HepG2 (cell line): ENCODE measurements at regions not wholly inside any gene's neighbourhood (a gene's known extent, or its start where the extent isn't known, plus 50 kb on each side); places are given as distances from the start of the nearest gene placed in this dataset.

Source experiments
- ATAC-seq: fragments of 200-7000 bp; cut with Tn5 transposase; 3 replicates; pipeline ENCODE4 v1.9.1; 2020; ENCODE audit warnings: mild to moderate bottlenecking, moderate library complexity
- BruUV-seq: library from RNA; stranded (reverse); fragments of 400-500 nt; replicated peaks from 2 replicates; lab custom pipeline; 2021; lab: Mats Ljungman, UMichigan
- CTCF ChIA-PET: fragments of 300-600 bp; formaldehyde crosslinking; extraction: SDS; loops from one replicate; lab custom pipeline; 2021; ENCODE audit warnings: low total read pairs, inconsistent platforms, low intra/inter-chr PET ratio; lab: Yijun Ruan, JAX
- POLR2A ChIA-PET: fragments of 350-600 bp; sonication (Branson Sonifier 250); formaldehyde crosslinking; loops from one replicate; lab custom pipeline; 2020; ENCODE audit warnings: antibody characterized with exemption, inconsistent platforms; lab: Yijun Ruan, JAX
- DNase-seq: peaks from one replicate; pipeline ENCODE4 v3.0.0-alpha.2; 2015; ENCODE audit warnings: low spot score
- FAIRE-seq: peaks from 3 replicates; lab custom pipeline; 2011; peaks lifted over from hg19 to GRCh38; lab: Jason Lieb, UNC
- H2AFZ ChIP-seq: one replicate; pipeline ENCODE4 v1.6.1; 2011; ENCODE audit warnings: low read length, inconsistent platforms
- H3K27ac ChIP-seq: fragments of 300-600 bp; 3 replicates; pipeline ENCODE4 v1.8.0; 2011; ENCODE audit warnings: mixed run types, mild to moderate bottlenecking, mixed read lengths, low read length, inconsistent platforms; ENCODE audit not compliant: insufficient read depth; ENCODE audit errors: extremely low read length
- H3K27me3 ChIP-seq, 2 experiments: fragments of 200-600 bp in 1 of 2; 2 replicates in 1 of 2; 3 replicates in 1 of 2; pipeline versions ENCODE4 v1.6.0 to v1.8.0; 2011; ENCODE audit warnings: low read length in 2 of 2, mild to moderate bottlenecking in 2 of 2, moderate library complexity in 2 of 2, inconsistent platforms in 1 of 2; ENCODE audit not compliant: insufficient read depth in 2 of 2, control insufficient read depth in 1 of 2
- H3K36me3 ChIP-seq, 2 experiments: fragments of 200-600 bp in 1 of 2; replicated peaks in 1 of 2; 2 replicates in 1 of 2; 3 replicates in 1 of 2; pipeline versions ENCODE4 v1.5.1 to v1.8.0; 2011; ENCODE audit warnings: low read length in 2 of 2, inconsistent platforms in 1 of 2; ENCODE audit not compliant: insufficient read depth in 2 of 2, control insufficient read depth in 1 of 2
- H3K4me1 ChIP-seq: 2 replicates; pipeline ENCODE4 v1.5.1; 2012; ENCODE audit warnings: low read length, inconsistent platforms; ENCODE audit not compliant: insufficient read depth
- H3K4me2 ChIP-seq: 2 replicates; pipeline ENCODE4 v1.6.0; 2011; ENCODE audit warnings: low read depth, low read length, inconsistent platforms
- H3K4me3 ChIP-seq, 3 experiments: fragments of 200-600 bp in 1 of 3; sonication (generic), shearing (Covaris generic) in 1 of 3; replicated peaks in 1 of 3; 2 replicates each; pipeline ENCODE4 v1.5.1; 2011 to 2016; ENCODE audit warnings: low read length in 3 of 3, inconsistent platforms in 2 of 3, low read depth in 2 of 3, mild to moderate bottlenecking in 2 of 3, control low read depth in 1 of 3, mixed read lengths in 1 of 3; ENCODE audit not compliant: insufficient read depth in 1 of 3
- H3K79me2 ChIP-seq: one replicate; pipeline ENCODE4 v1.6.1; 2011; ENCODE audit warnings: low read length, inconsistent platforms; ENCODE audit not compliant: insufficient read depth
- H3K9ac ChIP-seq: 2 replicates; pipeline ENCODE4 v1.6.0; 2011; ENCODE audit warnings: mild to moderate bottlenecking, low read depth, low read length, inconsistent platforms; ENCODE audit not compliant: insufficient read depth
- H3K9me3 ChIP-seq: 2 replicates; pipeline ENCODE4 v1.5.1; 2012; ENCODE audit warnings: mild to moderate bottlenecking, low read length
- H4K20me1 ChIP-seq: 2 replicates; pipeline ENCODE4 v1.6.0; 2011; ENCODE audit warnings: inconsistent platforms, mild to moderate bottlenecking, low read length, moderate library complexity; ENCODE audit not compliant: insufficient read depth
- HNRNPK ChIP-seq: fragments of 200-400 bp; formaldehyde crosslinking; IDR thresholded peaks from 2 replicates; pipeline ENCODE4 v1.6.1; 2018; ENCODE audit warnings: low read length, low read depth, moderate library complexity, mild to moderate bottlenecking; ENCODE audit not compliant: poor library complexity, severe bottlenecking
- KLF11 ChIP-seq: IDR thresholded peaks from 2 replicates; pipeline ENCODE4 v1.6.1; 2016; ENCODE audit warnings: missing compliant biosample characterization
- POGZ ChIP-seq: sonication (generic); formaldehyde crosslinking; IDR thresholded peaks from 2 replicates; pipeline ENCODE4 v1.4.0; 2020; ENCODE audit warnings: mild to moderate bottlenecking, missing genetic modification reagents
- SRSF1 ChIP-seq: fragments of 200-400 bp; formaldehyde crosslinking; optimal IDR thresholded peaks from 2 replicates; pipeline ENCODE3; 2017; ENCODE audit warnings: mild to moderate bottlenecking, low read depth, low read length, moderate library complexity
- ZNF431 ChIP-seq: sonication (generic); formaldehyde crosslinking; IDR thresholded peaks from 2 replicates; pipeline ENCODE4 v1.9.0; 2022; ENCODE audit warnings: missing genetic modification reagents, low read depth, mild to moderate bottlenecking, borderline replicate concordance
- ZNF562 ChIP-seq: sonication (generic); formaldehyde crosslinking; IDR thresholded peaks from 2 replicates; pipeline ENCODE4 v1.8.0; 2022; ENCODE audit warnings: missing genetic modification reagents, borderline replicate concordance
- WGBS: methylation state at CpG from one replicate; pipeline ENCODE4 v1.1.6; 2017; ENCODE audit warnings: low lambda C conversion rate; 5-methylcytosine and 5-hydroxymethylcytosine counted together
- in situ Hi-C: cut with HindIII; loops from 2 replicates; pipeline ENCODE4 v1.10.0; 2017; ENCODE audit warnings: low pct_unique_long_range_greater_than_20kb; ENCODE audit not compliant: extremely low pct_ligation_motif_present
- intact Hi-C: fragments of 100-400 bp; cut with micrococcal nuclease; formaldehyde crosslinking; loops from one replicate; pipeline ENCODE4 v1.10.0; 2022; ENCODE audit not compliant: unreplicated experiment
- TF ChIP-seq, protein P1 (sequence below): sonication (generic); formaldehyde crosslinking; IDR thresholded peaks from 2 replicates; pipeline ENCODE4 v1.5.0; 2020; ENCODE audit warnings: missing genetic modification reagents
- TF ChIP-seq, protein P2 (sequence below): sonication (generic); formaldehyde crosslinking; IDR thresholded peaks from 2 replicates; pipeline ENCODE4 v1.4.0; 2020; ENCODE audit warnings: missing genetic modification reagents, mild to moderate bottlenecking, borderline replicate concordance
- TF ChIP-seq, protein P3 (sequence below): IDR thresholded peaks from 2 replicates; pipeline ENCODE4 v1.6.1; 2016; ENCODE audit warnings: missing compliant biosample characterization, missing genetic modification reagents, borderline replicate concordance

DNA sequence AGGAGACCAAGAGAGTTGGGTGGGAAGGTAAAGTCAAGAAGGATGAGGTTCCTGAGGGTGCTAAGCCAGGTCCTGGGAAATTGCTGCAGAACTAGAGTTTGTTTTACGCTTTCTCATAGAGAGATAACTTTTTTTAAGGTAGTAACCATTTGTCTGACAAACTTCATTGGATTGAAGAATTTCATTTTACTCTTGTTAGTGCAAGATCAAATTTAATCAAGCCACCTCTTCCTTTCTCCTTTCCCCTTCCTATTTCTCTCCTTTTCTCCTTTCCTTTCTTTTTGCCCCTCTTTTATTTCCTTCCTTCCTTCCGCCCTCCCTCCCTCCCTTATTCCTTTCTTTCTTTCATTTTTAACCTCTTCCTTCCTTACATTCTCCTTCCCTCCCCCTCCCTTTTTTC lies 65.4 kb downstream of the RDH14 start:
- in situ Hi-C loops (no loop called here), intact Hi-C loops (no loop called here)
- WGBS = 7% methylated on average over 2 of the region's 2 CpGs
- Histone ChIP-seq H3K79me2 (no peaks in the 10 kb centered on the region), H3K4me3 (no peak overlapping the region), H3K9ac (no peak overlapping the region), H2AFZ (no peak overlapping the region), H3K27ac (no peak overlapping the region), H3K36me3 (no peaks in the 10 kb centered on the region), H3K4me2 (no peak overlapping the region), H3K9me3 (no peaks in the 10 kb centered on the region), H3K27me3 (0 out of 5 replicates have a peak, but pooled peaks cover 0 to 4% of the 10 kb centered on the region in 2 experiments), H3K4me1 (peaks cover 14% of the 10 kb centered on the region), H4K20me1 (no peaks in the 10 kb centered on the region)
- FAIRE-seq (no peak), ATAC-seq (no peak), DNase-seq (no peak)
- ChIA-PET POLR2A (no interaction called here), CTCF (no interaction called here)
- no TSS peak for BruUV-seq
- TF ChIP-seq, protein P1, sequence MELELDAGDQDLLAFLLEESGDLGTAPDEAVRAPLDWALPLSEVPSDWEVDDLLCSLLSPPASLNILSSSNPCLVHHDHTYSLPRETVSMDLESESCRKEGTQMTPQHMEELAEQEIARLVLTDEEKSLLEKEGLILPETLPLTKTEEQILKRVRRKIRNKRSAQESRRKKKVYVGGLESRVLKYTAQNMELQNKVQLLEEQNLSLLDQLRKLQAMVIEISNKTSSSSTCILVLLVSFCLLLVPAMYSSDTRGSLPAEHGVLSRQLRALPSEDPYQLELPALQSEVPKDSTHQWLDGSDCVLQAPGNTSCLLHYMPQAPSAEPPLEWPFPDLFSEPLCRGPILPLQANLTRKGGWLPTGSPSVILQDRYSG (CRISPR knock-in tag) = no peak
- peak; percentile 86 for TF ChIP-seq HNRNPK

DNA sequence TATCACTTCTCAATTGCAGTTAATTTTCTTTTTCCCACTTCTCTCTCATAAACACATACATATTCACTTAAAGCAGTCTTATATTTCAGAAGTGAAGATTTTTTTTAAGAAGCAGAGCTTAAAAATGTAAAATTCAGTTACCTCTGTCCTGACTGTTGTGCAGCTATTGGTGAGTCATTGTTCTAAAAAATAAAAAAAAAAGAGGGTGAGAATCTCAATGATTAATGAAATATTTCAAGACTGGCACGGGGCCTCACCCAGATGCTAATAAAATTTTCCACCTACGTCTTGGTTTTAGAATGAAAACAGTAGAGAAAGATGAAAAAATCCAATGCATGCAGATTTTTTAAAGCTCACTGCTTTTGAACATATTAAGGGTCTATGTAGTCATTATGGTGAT lies 67.7 kb downstream of the RDH14 start:
- DNase-seq = no peak
- intact Hi-C loops = no loop called here
- Histone ChIP-seq H2AFZ (no peak overlapping the region), H3K79me2 (no peaks in the 10 kb centered on the region), H3K4me1 (0 out of 2 replicates have a peak, but pooled peaks cover under 1% of the 10 kb centered on the region), H3K36me3 (no peaks in the 10 kb centered on the region), H3K4me3 (no peak overlapping the region), H3K27me3 (peaks cover 0 to 13% of the 10 kb centered on the region in 2 experiments; a peak in 1 of 5 replicates), H3K9me3 (no peaks in the 10 kb centered on the region), H3K4me2 (no peak overlapping the region), H4K20me1 (no peaks in the 10 kb centered on the region), H3K9ac (no peak overlapping the region), H3K27ac (no peak overlapping the region)
- POLR2A ChIA-PET = no interaction called here
- FAIRE-seq = no peak
- CTCF ChIA-PET = no interaction called here
- ATAC-seq = no peak
- BruUV-seq = no TSS peak
- in situ Hi-C loops = no loop called here
- TF ChIP-seq, protein P2, sequence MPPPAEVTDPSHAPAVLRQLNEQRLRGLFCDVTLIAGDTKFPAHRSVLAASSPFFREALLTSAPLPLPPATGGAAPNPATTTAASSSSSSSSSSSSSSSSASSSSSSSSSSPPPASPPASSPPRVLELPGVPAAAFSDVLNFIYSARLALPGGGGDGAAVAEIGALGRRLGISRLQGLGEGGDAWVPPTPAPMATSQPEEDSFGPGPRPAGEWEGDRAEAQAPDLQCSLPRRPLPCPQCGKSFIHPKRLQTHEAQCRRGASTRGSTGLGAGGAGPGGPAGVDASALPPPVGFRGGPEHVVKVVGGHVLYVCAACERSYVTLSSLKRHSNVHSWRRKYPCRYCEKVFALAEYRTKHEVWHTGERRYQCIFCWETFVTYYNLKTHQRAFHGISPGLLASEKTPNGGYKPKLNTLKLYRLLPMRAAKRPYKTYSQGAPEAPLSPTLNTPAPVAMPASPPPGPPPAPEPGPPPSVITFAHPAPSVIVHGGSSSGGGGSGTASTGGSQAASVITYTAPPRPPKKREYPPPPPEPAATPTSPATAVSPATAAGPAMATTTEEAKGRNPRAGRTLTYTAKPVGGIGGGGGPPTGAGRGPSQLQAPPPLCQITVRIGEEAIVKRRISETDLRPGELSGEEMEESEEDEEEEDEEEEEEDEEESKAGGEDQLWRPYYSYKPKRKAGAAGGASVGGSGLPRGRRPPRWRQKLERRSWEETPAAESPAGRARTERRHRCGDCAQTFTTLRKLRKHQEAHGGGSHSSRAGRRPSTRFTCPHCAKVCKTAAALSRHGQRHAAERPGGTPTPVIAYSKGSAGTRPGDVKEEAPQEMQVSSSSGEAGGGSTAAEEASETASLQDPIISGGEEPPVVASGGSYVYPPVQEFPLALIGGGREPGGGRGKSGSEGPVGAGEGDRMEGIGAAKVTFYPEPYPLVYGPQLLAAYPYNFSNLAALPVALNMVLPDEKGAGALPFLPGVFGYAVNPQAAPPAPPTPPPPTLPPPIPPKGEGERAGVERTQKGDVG (CRISPR knock-in tag) = no peak
- TF ChIP-seq, protein P3, sequence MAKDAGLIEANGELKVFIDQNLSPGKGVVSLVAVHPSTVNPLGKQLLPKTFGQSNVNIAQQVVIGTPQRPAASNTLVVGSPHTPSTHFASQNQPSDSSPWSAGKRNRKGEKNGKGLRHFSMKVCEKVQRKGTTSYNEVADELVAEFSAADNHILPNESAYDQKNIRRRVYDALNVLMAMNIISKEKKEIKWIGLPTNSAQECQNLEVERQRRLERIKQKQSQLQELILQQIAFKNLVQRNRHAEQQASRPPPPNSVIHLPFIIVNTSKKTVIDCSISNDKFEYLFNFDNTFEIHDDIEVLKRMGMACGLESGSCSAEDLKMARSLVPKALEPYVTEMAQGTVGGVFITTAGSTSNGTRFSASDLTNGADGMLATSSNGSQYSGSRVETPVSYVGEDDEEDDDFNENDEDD (CRISPR knock-in tag) = no peak
- TF ChIP-seq KLF11 (CRISPR knock-in tag) = no peak
- no peak for TF ChIP-seq SRSF1
- TF ChIP-seq POGZ (CRISPR knock-in tag) = no peak
- no peak for TF ChIP-seq ZNF431 (CRISPR knock-in tag)
- TF ChIP-seq ZNF562 (CRISPR knock-in tag) = no peak
- WGBS = under 1% methylated on average over 2 of the region's 2 CpGs
